ENCODE measurements at regions not wholly inside any gene's neighbourhood (a gene's known extent, or its start where the extent isn't known, plus 50 kb on each side); places are given as distances from the start of the nearest gene placed in this dataset.

- Histone ChIP-seq H3K4me1 (ENCODE audit: control insufficient read depth, extremely low read depth, insufficient read depth, low read length) (no peaks in the 10 kb centered on the region), H3K9me3 (ENCODE audit: control insufficient read depth, insufficient read depth, low read depth, low read length) (no peaks in the 10 kb centered on the region), H4K20me1 (ENCODE audit: control insufficient read depth, extremely low read depth, insufficient read depth, low read length) (no peaks in the 10 kb centered on the region), H3K27ac (ENCODE audit: insufficient read depth, low read length) (no peak overlapping the region), H3K79me2 (ENCODE audit: control insufficient read depth, insufficient read depth, low read length) (no peaks in the 10 kb centered on the region), H3K4me2 (ENCODE audit: extremely low read depth, insufficient read depth, low read length) (no peak overlapping the region), H3K36me3 (ENCODE audit: control insufficient read depth, insufficient read depth, low read length) (no peaks in the 10 kb centered on the region), H3K4me3 (replicated peaks in 1 of 4; ENCODE audit: control extremely low read depth in 1 of 4, insufficient read depth in 1 of 4, low read depth in 3 of 4, low read length in 4 of 4) (no peak overlapping the region), H2AFZ (ENCODE audit: low read length) (no peak overlapping the region), H3K27me3 (ENCODE audit: control insufficient read depth, insufficient read depth, low read length) (no peaks in the 10 kb centered on the region), H3K9ac (ENCODE audit: insufficient read depth, low read length) (no peak overlapping the region)
- no peak for DNase-seq (ENCODE audit: low read depth in 2 of 2)
- TF ChIP-seq CTCF (conservative IDR thresholded peaks at IDR 0.05 in 1 of 2, IDR thresholded peaks at IDR 0.05 in 1 of 2; ENCODE audit: low read depth in 1 of 2, low read length in 2 of 2) (no peak), EZH2 (IDR thresholded peaks at IDR 0.05; ENCODE audit: low read length, missing control alignments) (no peak)
Measured at GRCh38 chr2:23246992-23247683, 137.8 kb upstream of the KLHL29 start.

- no peak overlapping the region for H2AFZ ChIP-seq (ENCODE audit: low read length)
- TF ChIP-seq CTCF (conservative IDR thresholded peaks at IDR 0.05 in 1 of 2, IDR thresholded peaks at IDR 0.05 in 1 of 2; ENCODE audit: low read depth in 1 of 2, low read length in 2 of 2) (no peak), EZH2 (IDR thresholded peaks at IDR 0.05; ENCODE audit: low read length, missing control alignments) (no peak)
- H3K79me2 ChIP-seq (ENCODE audit: control insufficient read depth, insufficient read depth, low read length), result no peaks in the 10 kb centered on the region
- no peaks in the 10 kb centered on the region for H3K36me3 ChIP-seq (ENCODE audit: control insufficient read depth, insufficient read depth, low read length)
- H3K27ac ChIP-seq (ENCODE audit: insufficient read depth, low read length), result no peak overlapping the region
- H3K4me1 ChIP-seq (ENCODE audit: control insufficient read depth, extremely low read depth, insufficient read depth, low read length), result no peaks in the 10 kb centered on the region
- DNase-seq (ENCODE audit: low read depth in 2 of 2), result no peak
- H3K4me3 ChIP-seq (replicated peaks in 1 of 4; ENCODE audit: control extremely low read depth in 1 of 4, insufficient read depth in 1 of 4, low read depth in 3 of 4, low read length in 4 of 4), result no peak overlapping the region
- H3K9ac ChIP-seq (ENCODE audit: insufficient read depth, low read length), result no peak overlapping the region
- H3K9me3 ChIP-seq (ENCODE audit: control insufficient read depth, insufficient read depth, low read depth, low read length), result no peaks in the 10 kb centered on the region
- H4K20me1 ChIP-seq (ENCODE audit: control insufficient read depth, extremely low read depth, insufficient read depth, low read length), result no peaks in the 10 kb centered on the region
- H3K4me2 ChIP-seq (ENCODE audit: extremely low read depth, insufficient read depth, low read length), result no peak overlapping the region
- no peaks in the 10 kb centered on the region for H3K27me3 ChIP-seq (ENCODE audit: control insufficient read depth, insufficient read depth, low read length)
Measured at GRCh38 chr2:23248667-23249066, 136.3 kb upstream of the KLHL29 start.

- H3K4me1 ChIP-seq (ENCODE audit: control insufficient read depth, extremely low read depth, insufficient read depth, low read length), result no peaks in the 10 kb centered on the region
- H3K79me2 ChIP-seq (ENCODE audit: control insufficient read depth, insufficient read depth, low read length), result no peaks in the 10 kb centered on the region
- no peak overlapping the region for H3K4me2 ChIP-seq (ENCODE audit: extremely low read depth, insufficient read depth, low read length)
- no peaks in the 10 kb centered on the region for H3K27me3 ChIP-seq (ENCODE audit: control insufficient read depth, insufficient read depth, low read length)
- H3K4me3 ChIP-seq (replicated peaks in 1 of 4; ENCODE audit: control extremely low read depth in 1 of 4, insufficient read depth in 1 of 4, low read depth in 3 of 4, low read length in 4 of 4), result no peak overlapping the region
- H3K9ac ChIP-seq (ENCODE audit: insufficient read depth, low read length), result no peak overlapping the region
- H3K27ac ChIP-seq (ENCODE audit: insufficient read depth, low read length), result no peak overlapping the region
- no peak for TF ChIP-seq EZH2 (IDR thresholded peaks at IDR 0.05; ENCODE audit: low read length, missing control alignments)
- no peak for TF ChIP-seq CTCF (conservative IDR thresholded peaks at IDR 0.05 in 1 of 2, IDR thresholded peaks at IDR 0.05 in 1 of 2; ENCODE audit: low read depth in 1 of 2, low read length in 2 of 2)
- DNase-seq (ENCODE audit: low read depth in 2 of 2), result no peak
- H2AFZ ChIP-seq (ENCODE audit: low read length), result no peak overlapping the region
- no peaks in the 10 kb centered on the region for H3K36me3 ChIP-seq (ENCODE audit: control insufficient read depth, insufficient read depth, low read length)
- no peaks in the 10 kb centered on the region for H3K9me3 ChIP-seq (ENCODE audit: control insufficient read depth, insufficient read depth, low read depth, low read length)
- no peaks in the 10 kb centered on the region for H4K20me1 ChIP-seq (ENCODE audit: control insufficient read depth, extremely low read depth, insufficient read depth, low read length)
Measured at GRCh38 chr2:23249348-23249747, 135.6 kb upstream of the KLHL29 start.
